HG03175 (cell line): ENCODE measurements at regions not wholly inside any gene's neighbourhood (a gene's known extent, or its start where the extent isn't known, plus 50 kb on each side); places are given as distances from the start of the nearest gene placed in this dataset.
"Not testable (repeated sequence)": the region's sequence is repeated elsewhere in the genome, so short reads cannot be mapped to it uniquely, and the experiment has no call there.

Experiments
- ATAC-seq: cut with Tn5 transposase; IDR thresholded peaks from one replicate; pipeline ENCODE4 v1.9.1; 2021; ENCODE audit warnings: mild to moderate bottlenecking, moderate library complexity; ENCODE audit not compliant: unreplicated experiment

GRCh38 chr6:93183531-93183972 is 235.8 kb downstream of the EPHA7 start:
- ATAC-seq = no peak

GRCh38 chr6:93182938-93183479 is 236.3 kb downstream of the EPHA7 start:
- no peak for ATAC-seq

GRCh38 chr6:93177918-93178317 is 241.4 kb downstream of the EPHA7 start:
- ATAC-seq = no peak

GRCh38 chr6:93177438-93177837 is 241.9 kb downstream of the EPHA7 start:
- no peak for ATAC-seq

GRCh38 chr6:93176070-93176469 is 243.3 kb downstream of the EPHA7 start:
- ATAC-seq = peak; percentile 74

GRCh38 chr6:93173573-93173972 is 245.8 kb downstream of the EPHA7 start:
- ATAC-seq = not testable (repeated sequence)

- ATAC-seq = no peak
Measured at GRCh38 chr6:93165850-93166430, 253.4 kb downstream of the EPHA7 start.

GRCh38 chr6:93164781-93165180 is 254.6 kb downstream of the EPHA7 start:
- no peak for ATAC-seq

- no peak for ATAC-seq
Measured at GRCh38 chr6:93163146-93163545, 256.2 kb downstream of the EPHA7 start.

GRCh38 chr6:93139408-93140081 is 279.8 kb downstream of the EPHA7 start:
- peak; percentile 45 for ATAC-seq

GRCh38 chr6:93136111-93136510 is 283.2 kb downstream of the EPHA7 start:
- no peak for ATAC-seq

- no peak for ATAC-seq
Measured at GRCh38 chr6:93124006-93124632, 295.2 kb downstream of the EPHA7 start.

GRCh38 chr6:93123585-93123984 is 295.8 kb downstream of the EPHA7 start:
- no peak for ATAC-seq

GRCh38 chr6:93120154-93120742 is 299.1 kb downstream of the EPHA7 start:
- ATAC-seq = no peak

GRCh38 chr6:93105907-93106306 is 313.5 kb downstream of the EPHA7 start:
- ATAC-seq = no peak

GRCh38 chr6:93105017-93105416 is 314.3 kb downstream of the EPHA7 start:
- no peak for ATAC-seq

GRCh38 chr6:93104195-93104817 is 315.1 kb downstream of the EPHA7 start:
- no peak for ATAC-seq

GRCh38 chr6:93088621-93089501 is 330.5 kb downstream of the EPHA7 start:
- no peak for ATAC-seq

- no peak for ATAC-seq
Measured at GRCh38 chr6:93087606-93088005, 331.8 kb downstream of the EPHA7 start.

GRCh38 chr6:93086351-93086750 is 333.0 kb downstream of the EPHA7 start:
- ATAC-seq = no peak
